HCT116 (cell line): ENCODE measurements at regions not wholly inside any gene's neighbourhood (a gene's known extent, or its start where the extent isn't known, plus 50 kb on each side); places are given as distances from the start of the nearest gene placed in this dataset.

Source experiments
- ATAC-seq: fragments of 200-7000 bp; cut with Tn5 transposase; 2 replicates; pipeline ENCODE4 v1.9.1; 2020; ENCODE audit warnings: mild to moderate bottlenecking, moderate library complexity
- BruUV-seq: library from RNA; stranded (reverse); fragments of 400-500 nt; replicated peaks from 2 replicates; lab custom pipeline; 2021; lab: Mats Ljungman, UMichigan
- CTCF ChIA-PET: fragments of 300-600 bp; sonication (Branson Sonifier 250); formaldehyde crosslinking; loops from one replicate; lab custom pipeline; 2021; ENCODE audit warnings: antibody characterized with exemption; lab: Charles Lee
- POLR2A ChIA-PET: fragments of 300-600, 350-600 bp; sonication (Branson Sonifier 250); formaldehyde crosslinking; loops from one replicate; lab custom pipeline; 2021; ENCODE audit warnings: antibody characterized with exemption; lab: Charles Lee
- RAD21 ChIA-PET, 2 experiments: fragments of 300-600 bp; sonication (Branson Sonifier 250); formaldehyde crosslinking; loops; one replicate each; lab custom pipeline; 2023; ENCODE audit warnings: low total read pairs in 2 of 2; ENCODE audit not compliant: uncharacterized antibody in 2 of 2, unreplicated experiment in 2 of 2, low non-redundant PET in 1 of 2; lab: Charles Lee
- DNase-seq: peaks from one replicate; pipeline ENCODE4 v3.0.0-alpha.2; 2010; ENCODE audit warnings: low read depth, low spot score
- H2AFZ ChIP-seq: fragments of 200-600 bp; shearing (Covaris generic), sonication (generic); 2 replicates; pipeline ENCODE4 v1.6.1; 2017; ENCODE audit warnings: low read depth, mixed run types, mixed read lengths, antibody characterized with exemption, low read length; ENCODE audit not compliant: poor library complexity, severe bottlenecking
- H3K27ac ChIP-seq: 2 replicates; pipeline ENCODE4 v1.5.1; 2012; ENCODE audit warnings: low read depth, low read length
- H3K27me3 ChIP-seq: fragments of 200-600 bp; sonication (generic); 2 replicates; pipeline ENCODE4 v1.6.1; 2016; ENCODE audit warnings: mixed run types, low read length, mixed read lengths; ENCODE audit not compliant: insufficient read depth
- H3K36me3 ChIP-seq, 2 experiments: fragments of 200-500 bp in 1 of 2; fragments of 200-600 bp in 1 of 2; sonication (Bioruptor generic) in 1 of 2; sonication (generic) in 1 of 2; 2 replicates each; pipeline versions ENCODE4 v1.5.1 to v1.6.1; 2014 to 2016; ENCODE audit warnings: low read length in 2 of 2, inconsistent platforms in 1 of 2, mixed read lengths in 1 of 2, mixed run types in 1 of 2; ENCODE audit not compliant: insufficient read depth in 2 of 2, control insufficient read depth in 1 of 2
- H3K4me1 ChIP-seq, 2 experiments: fragments of 200-600 bp in 1 of 2; sonication (generic) in 1 of 2; 2 replicates each; pipeline versions ENCODE4 v1.5.1 to v1.6.1; 2012 to 2017; ENCODE audit warnings: low read length in 2 of 2, inconsistent platforms in 1 of 2, mild to moderate bottlenecking in 1 of 2, mixed read lengths in 1 of 2, mixed run types in 1 of 2, moderate library complexity in 1 of 2; ENCODE audit not compliant: insufficient read depth in 2 of 2, control insufficient read depth in 1 of 2
- H3K4me2 ChIP-seq: fragments of 200-600 bp; sonication (generic); 2 replicates; pipeline ENCODE4 v1.6.1; 2017; ENCODE audit warnings: mixed run types, low read length, mixed read lengths
- H3K4me3 ChIP-seq, 2 experiments: fragments of 200-600 bp in 1 of 2; sonication (generic) in 1 of 2; replicated peaks in 1 of 2; 2 replicates each; pipeline ENCODE4 v1.5.1; 2011 to 2016; ENCODE audit warnings: low read length in 2 of 2, control low read depth in 1 of 2, low read depth in 1 of 2, mild to moderate bottlenecking in 1 of 2, mixed read lengths in 1 of 2, mixed run types in 1 of 2
- H3K79me2 ChIP-seq: fragments of 200-600 bp; sonication (generic); 2 replicates; pipeline ENCODE4 v1.6.1; 2017; ENCODE audit warnings: mild to moderate bottlenecking, mixed run types, low read length, moderate library complexity, mixed read lengths; ENCODE audit not compliant: insufficient read depth
- H3K9ac ChIP-seq: fragments of 200-600 bp; sonication (generic); 2 replicates; pipeline ENCODE4 v1.6.1; 2016; ENCODE audit warnings: low read length, mixed read lengths
- H3K9me2 ChIP-seq: fragments of 200-600 bp; sonication (generic), shearing (Covaris generic); 2 replicates; pipeline ENCODE4 v1.6.1; 2017; ENCODE audit warnings: mixed run types, mild to moderate bottlenecking, moderate library complexity; ENCODE audit not compliant: insufficient read depth
- H3K9me3 ChIP-seq, 2 experiments: fragments of 200-500 bp in 1 of 2; fragments of 200-600 bp in 1 of 2; sonication (Bioruptor generic) in 1 of 2; sonication (generic) in 1 of 2; 2 replicates each; pipeline ENCODE4 v1.6.1; 2014 to 2017; ENCODE audit warnings: low read length in 2 of 2, mixed read lengths in 2 of 2, inconsistent platforms in 1 of 2, low read depth in 1 of 2, mild to moderate bottlenecking in 1 of 2, mixed run types in 1 of 2, moderate library complexity in 1 of 2; ENCODE audit not compliant: control insufficient read depth in 1 of 2, insufficient read depth in 1 of 2
- H4K20me1 ChIP-seq: fragments of 200-600 bp; sonication (generic), shearing (Covaris generic); 2 replicates; pipeline ENCODE4 v1.6.1; 2017; ENCODE audit warnings: mixed run types, mild to moderate bottlenecking, moderate library complexity; ENCODE audit not compliant: insufficient read depth
- CEBPB ChIP-seq: IDR thresholded peaks from 2 replicates; pipeline ENCODE4 v1.6.1; 2012; ENCODE audit warnings: low read depth
- CTCF ChIP-seq, 3 experiments: fragments of 200-600 bp in 1 of 3; sonication (generic) in 1 of 3; IDR thresholded peaks in 2 of 3; conservative IDR thresholded peaks in 1 of 3; 2 replicates each; pipeline ENCODE4 v1.5.1; 2012 to 2017; ENCODE audit warnings: low read depth in 2 of 3, low read length in 2 of 3, antibody characterized with exemption in 1 of 3, borderline replicate concordance in 1 of 3, control low read depth in 1 of 3, mild to moderate bottlenecking in 1 of 3, mixed read lengths in 1 of 3, mixed run types in 1 of 3, moderate library complexity in 1 of 3; ENCODE audit not compliant: insufficient read depth in 1 of 3
- EGR1 ChIP-seq: IDR thresholded peaks from 2 replicates; pipeline ENCODE4 v1.6.1; 2012; ENCODE audit warnings: low read depth
- ELF1 ChIP-seq: IDR thresholded peaks from 2 replicates; pipeline ENCODE4 v1.6.1; 2012; ENCODE audit warnings: low read depth, borderline replicate concordance
- EZH2 ChIP-seq: fragments of 200-600 bp; sonication (generic); IDR thresholded peaks from 2 replicates; pipeline ENCODE4 v1.6.1; 2017; ENCODE audit warnings: antibody characterized with exemption, mixed run types
- EZH2phosphoT487 ChIP-seq: fragments of 200-600 bp; IDR thresholded peaks from 2 replicates; pipeline ENCODE4 v1.6.1; 2018; ENCODE audit warnings: antibody characterized with exemption, borderline replicate concordance
- FOSL1 ChIP-seq: IDR thresholded peaks from 2 replicates; pipeline ENCODE4 v1.6.1; 2012; ENCODE audit warnings: low read depth
- JUND ChIP-seq: IDR thresholded peaks from 2 replicates; pipeline ENCODE4 v1.6.1; 2012
- MAX ChIP-seq: IDR thresholded peaks from 2 replicates; pipeline ENCODE4 v1.6.1; 2012
- POLR2A ChIP-seq: IDR thresholded peaks from 2 replicates; pipeline ENCODE4 v1.7.0; 2011; ENCODE audit warnings: borderline replicate concordance; ENCODE audit not compliant: insufficient read depth, insufficient read length; ENCODE audit errors: extremely low read depth
- POLR2AphosphoS5 ChIP-seq: IDR thresholded peaks from 2 replicates; pipeline ENCODE4 v1.6.1; 2011; ENCODE audit warnings: mild to moderate bottlenecking, low read depth, low read length, moderate library complexity
- RAD21 ChIP-seq: IDR thresholded peaks from 2 replicates; pipeline ENCODE4 v1.6.1; 2012; ENCODE audit warnings: low read depth, mild to moderate bottlenecking
- REST ChIP-seq: IDR thresholded peaks from 2 replicates; pipeline ENCODE4 v1.6.1; 2012; ENCODE audit warnings: low read depth
- SP1 ChIP-seq: IDR thresholded peaks from 2 replicates; pipeline ENCODE4 v1.6.1; 2012; ENCODE audit warnings: low read depth
- SRF ChIP-seq: IDR thresholded peaks from 2 replicates; pipeline ENCODE4 v1.6.1; 2012; ENCODE audit warnings: low read depth
- TCF7L2 ChIP-seq: IDR thresholded peaks from 2 replicates; pipeline ENCODE4 v1.7.0; 2011; ENCODE audit warnings: borderline replicate concordance, inconsistent platforms; ENCODE audit not compliant: insufficient read depth, insufficient read length; ENCODE audit errors: extremely low read depth
- ZBTB33 ChIP-seq: IDR thresholded peaks from 2 replicates; pipeline ENCODE4 v1.6.1; 2011; ENCODE audit warnings: mild to moderate bottlenecking, low read length, moderate library complexity; ENCODE audit not compliant: insufficient replicate concordance; ENCODE audit errors: extremely low read depth
- ZFX ChIP-seq: fragments of 450-650 bp; IDR thresholded peaks from 2 replicates; pipeline ENCODE4 v1.6.1; 2017
- ZNF274 ChIP-seq: fragments of 200-500 bp; sonication (Bioruptor generic); IDR thresholded peaks from 2 replicates; pipeline ENCODE4 v1.6.1; 2014; ENCODE audit warnings: mild to moderate bottlenecking, low read depth, low read length, inconsistent platforms
- intact Hi-C: fragments of 100-400 bp; cut with micrococcal nuclease; formaldehyde crosslinking; loops from 2 replicates; pipeline ENCODE4 v1.10.0; 2022

GRCh38 chr18:41025666-41026065, 929.4 kb upstream of the PIK3C3 start:
- RAD21 ChIA-PET: no interaction called here
- no peaks in the 10 kb centered on the region for H3K36me3 ChIP-seq
- no peak for DNase-seq
- intact Hi-C loops: no loop called here
- no TSS peak for BruUV-seq
- no peak overlapping the region for H3K4me2 ChIP-seq
- no peaks in the 10 kb centered on the region for H3K9me2 ChIP-seq
- CTCF ChIA-PET: no interaction called here
- no peak overlapping the region for H2AFZ ChIP-seq
- no peak for TF ChIP-seq FOSL1
- no peak for TF ChIP-seq EGR1
- TF ChIP-seq REST: no peak
- no peak for TF ChIP-seq SP1
- no peak for TF ChIP-seq MAX
- no peak for TF ChIP-seq ZNF274
- TF ChIP-seq JUND: no peak
- TF ChIP-seq RAD21: no peak
- TF ChIP-seq CTCF (IDR thresholded peaks at IDR 0.05 in 2 of 3, conservative IDR thresholded peaks at IDR 0.05 in 1 of 3; ENCODE audit: borderline replicate concordance in 1 of 3, insufficient read depth in 1 of 3, low read depth in 2 of 3, low read length in 2 of 3): no peak
- no peak for TF ChIP-seq EZH2phosphoT487
- TF ChIP-seq POLR2A: no peak
- TF ChIP-seq ZFX: no peak
- no peak for TF ChIP-seq EZH2
- no peak for TF ChIP-seq SRF
- no peak for TF ChIP-seq ELF1
- no peak for TF ChIP-seq CEBPB
- TF ChIP-seq TCF7L2: no peak
- TF ChIP-seq ZBTB33: no peak
- TF ChIP-seq POLR2AphosphoS5: no peak
- H3K79me2 ChIP-seq: no peaks in the 10 kb centered on the region
- no peaks in the 10 kb centered on the region for H3K4me1 ChIP-seq
- H3K9ac ChIP-seq: no peak overlapping the region
- H3K27me3 ChIP-seq: no peaks in the 10 kb centered on the region
- no peak overlapping the region for H3K4me3 ChIP-seq
- POLR2A ChIA-PET: no interaction called here
- ATAC-seq: no peak
- H3K9me3 ChIP-seq: peaks cover 10 to 11% of the 10 kb centered on the region in 2 experiments; a peak in 3 of 4 replicates
- no peaks in the 10 kb centered on the region for H4K20me1 ChIP-seq
- H3K27ac ChIP-seq: no peak overlapping the region
